ENCODE measurements at regions not wholly inside any gene's neighbourhood (a gene's known extent, or its start where the extent isn't known, plus 50 kb on each side); places are given as distances from the start of the nearest gene placed in this dataset.

DNA sequence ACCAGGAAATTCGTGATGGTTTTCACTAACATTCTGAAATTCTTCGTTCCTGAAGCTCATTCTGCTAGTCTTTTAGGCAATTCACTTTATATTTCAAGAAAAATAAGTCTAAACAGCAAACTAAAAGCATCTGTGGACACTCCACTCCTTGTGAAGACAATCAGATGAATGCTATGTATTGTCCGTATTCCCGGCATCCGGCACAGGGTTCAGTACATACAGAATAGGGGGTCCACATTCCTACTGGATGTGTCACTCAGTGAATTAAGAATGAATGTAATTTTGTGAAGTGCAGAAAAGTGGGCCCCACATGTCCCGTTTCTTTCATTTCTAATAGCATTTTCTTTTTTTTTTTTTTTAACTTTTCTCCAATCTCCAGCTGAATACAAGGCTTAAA is 241.3 kb downstream of the GRIN2B start:
- Histone ChIP-seq H3K27me3 (ENCODE audit: insufficient read depth, low read length) (no peaks in the 10 kb centered on the region), H3K79me2 (ENCODE audit: insufficient read depth, low read length) (no peaks in the 10 kb centered on the region), H4K20me1 (ENCODE audit: insufficient read depth, low read length) (no peaks in the 10 kb centered on the region), H3K36me3 (ENCODE audit: insufficient read depth, low read length) (no peaks in the 10 kb centered on the region), H3K27ac (ENCODE audit: low read depth, low read length) (no peak overlapping the region), H3K4me1 (ENCODE audit: insufficient read depth, low read length) (no peaks in the 10 kb centered on the region), H3K4me3 (ENCODE audit: insufficient read depth, low read length) (no peak overlapping the region), H3K9me3 (ENCODE audit: low read depth, low read length) (no peaks in the 10 kb centered on the region), H2AFZ (ENCODE audit: low read length) (no peak overlapping the region), H3K4me2 (ENCODE audit: insufficient read depth, low read length) (no peak overlapping the region)
- DNase-seq (ENCODE audit: insufficient read length, low spot score, missing footprints) = no peak
- TF ChIP-seq, protein P1, sequence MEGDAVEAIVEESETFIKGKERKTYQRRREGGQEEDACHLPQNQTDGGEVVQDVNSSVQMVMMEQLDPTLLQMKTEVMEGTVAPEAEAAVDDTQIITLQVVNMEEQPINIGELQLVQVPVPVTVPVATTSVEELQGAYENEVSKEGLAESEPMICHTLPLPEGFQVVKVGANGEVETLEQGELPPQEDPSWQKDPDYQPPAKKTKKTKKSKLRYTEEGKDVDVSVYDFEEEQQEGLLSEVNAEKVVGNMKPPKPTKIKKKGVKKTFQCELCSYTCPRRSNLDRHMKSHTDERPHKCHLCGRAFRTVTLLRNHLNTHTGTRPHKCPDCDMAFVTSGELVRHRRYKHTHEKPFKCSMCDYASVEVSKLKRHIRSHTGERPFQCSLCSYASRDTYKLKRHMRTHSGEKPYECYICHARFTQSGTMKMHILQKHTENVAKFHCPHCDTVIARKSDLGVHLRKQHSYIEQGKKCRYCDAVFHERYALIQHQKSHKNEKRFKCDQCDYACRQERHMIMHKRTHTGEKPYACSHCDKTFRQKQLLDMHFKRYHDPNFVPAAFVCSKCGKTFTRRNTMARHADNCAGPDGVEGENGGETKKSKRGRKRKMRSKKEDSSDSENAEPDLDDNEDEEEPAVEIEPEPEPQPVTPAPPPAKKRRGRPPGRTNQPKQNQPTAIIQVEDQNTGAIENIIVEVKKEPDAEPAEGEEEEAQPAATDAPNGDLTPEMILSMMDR (IDR thresholded peaks at IDR 0.05; ENCODE audit: extremely low read depth, low read depth, low read length) = no peak

DNA sequence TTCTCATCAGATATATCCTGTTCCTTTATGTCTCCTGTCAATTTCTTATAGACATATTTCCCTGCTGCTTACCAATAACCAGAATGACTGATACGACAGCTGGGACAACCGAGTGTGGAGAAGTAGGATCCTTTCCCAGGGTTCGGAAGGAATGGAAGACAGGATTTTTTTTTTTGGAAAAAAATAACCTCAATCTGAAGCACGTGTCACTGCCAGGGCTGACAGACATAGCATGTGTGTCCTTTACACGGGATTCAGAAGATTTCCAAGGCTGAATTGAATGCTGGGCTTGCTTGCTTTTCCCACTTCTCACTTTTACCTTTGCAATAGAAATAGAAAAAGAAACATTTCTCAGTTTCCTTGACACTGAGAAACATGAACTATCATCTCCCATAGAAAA is 245.7 kb downstream of the GRIN2B start:
- no peak overlapping the region for H2AFZ ChIP-seq (ENCODE audit: low read length)
- no peak overlapping the region for H3K4me2 ChIP-seq (ENCODE audit: insufficient read depth, low read length)
- no peaks in the 10 kb centered on the region for H3K27me3 ChIP-seq (ENCODE audit: insufficient read depth, low read length)
- H3K4me1 ChIP-seq (ENCODE audit: insufficient read depth, low read length) = no peaks in the 10 kb centered on the region
- H3K27ac ChIP-seq (ENCODE audit: low read depth, low read length) = no peak overlapping the region
- no peaks in the 10 kb centered on the region for H3K79me2 ChIP-seq (ENCODE audit: insufficient read depth, low read length)
- TF ChIP-seq, protein P1 (IDR thresholded peaks at IDR 0.05; ENCODE audit: extremely low read depth, low read depth, low read length) = no peak
- H3K36me3 ChIP-seq (ENCODE audit: insufficient read depth, low read length) = no peaks in the 10 kb centered on the region
- H4K20me1 ChIP-seq (ENCODE audit: insufficient read depth, low read length) = no peaks in the 10 kb centered on the region
- H3K4me3 ChIP-seq (ENCODE audit: insufficient read depth, low read length) = no peak overlapping the region
- no peak for DNase-seq (ENCODE audit: insufficient read length, low spot score, missing footprints)
- no peaks in the 10 kb centered on the region for H3K9me3 ChIP-seq (ENCODE audit: low read depth, low read length)

DNA sequence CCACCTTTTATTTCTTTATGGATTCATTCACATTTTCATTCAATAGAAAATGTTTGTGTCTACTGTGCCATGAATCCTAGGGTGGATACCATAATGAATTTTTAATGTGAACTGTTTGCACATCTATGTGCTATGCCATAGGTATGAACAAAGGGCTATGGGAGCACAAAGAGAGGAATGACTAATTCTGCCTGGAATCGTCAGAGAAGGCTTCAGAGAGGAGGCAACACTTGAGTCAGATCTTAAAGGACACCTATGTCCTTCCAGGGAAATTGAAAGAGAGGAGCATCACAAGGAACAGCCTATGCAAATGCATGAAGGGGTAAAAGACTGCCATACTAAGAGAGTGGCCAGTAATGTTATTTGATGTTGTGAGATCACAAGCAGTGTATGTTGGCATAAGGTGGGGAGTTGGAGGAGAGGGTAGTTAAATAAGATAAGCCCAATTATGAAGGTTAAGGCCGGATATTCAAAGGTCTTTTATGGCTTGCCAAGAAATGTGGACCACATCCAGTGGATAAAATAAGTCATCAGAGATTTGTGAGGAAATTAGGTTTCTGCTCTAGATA is 246.7 kb downstream of the GRIN2B start:
- H4K20me1 ChIP-seq (ENCODE audit: insufficient read depth, low read length) = no peaks in the 10 kb centered on the region
- H3K36me3 ChIP-seq (ENCODE audit: insufficient read depth, low read length) = no peaks in the 10 kb centered on the region
- no peaks in the 10 kb centered on the region for H3K27me3 ChIP-seq (ENCODE audit: insufficient read depth, low read length)
- no peak overlapping the region for H2AFZ ChIP-seq (ENCODE audit: low read length)
- H3K4me2 ChIP-seq (ENCODE audit: insufficient read depth, low read length) = no peak overlapping the region
- H3K9me3 ChIP-seq (ENCODE audit: low read depth, low read length) = no peaks in the 10 kb centered on the region
- TF ChIP-seq, protein P1 (IDR thresholded peaks at IDR 0.05; ENCODE audit: extremely low read depth, low read depth, low read length) = no peak
- no peak overlapping the region for H3K27ac ChIP-seq (ENCODE audit: low read depth, low read length)
- DNase-seq (ENCODE audit: insufficient read length, low spot score, missing footprints) = no peak
- H3K79me2 ChIP-seq (ENCODE audit: insufficient read depth, low read length) = no peaks in the 10 kb centered on the region
- H3K4me1 ChIP-seq (ENCODE audit: insufficient read depth, low read length) = no peaks in the 10 kb centered on the region
- no peak overlapping the region for H3K4me3 ChIP-seq (ENCODE audit: insufficient read depth, low read length)

DNA sequence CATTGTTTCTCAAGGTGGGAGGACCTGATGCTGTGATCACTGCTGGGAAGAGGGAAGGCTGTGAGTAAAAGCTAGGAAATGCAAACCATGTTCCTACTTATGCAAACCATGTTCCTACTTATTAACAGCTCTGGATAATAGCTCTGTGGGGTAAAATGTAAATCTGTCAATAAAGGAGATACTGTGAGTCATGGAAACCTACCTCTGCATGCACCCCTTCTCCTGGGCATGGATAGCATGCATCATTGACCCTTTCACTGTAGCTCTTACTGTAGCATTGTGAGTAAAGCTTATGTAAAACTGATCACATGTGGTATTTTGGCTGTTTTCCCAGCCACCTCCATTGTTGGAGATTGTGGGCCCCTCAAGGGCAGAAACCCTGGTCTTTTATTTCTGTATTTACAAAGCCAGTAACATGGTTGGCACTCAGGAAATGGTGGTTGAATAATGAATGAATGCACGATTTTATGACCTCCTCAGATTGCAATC is 253.7 kb downstream of the GRIN2B start:
- no peaks in the 10 kb centered on the region for H4K20me1 ChIP-seq (ENCODE audit: insufficient read depth, low read length)
- no peaks in the 10 kb centered on the region for H3K9me3 ChIP-seq (ENCODE audit: low read depth, low read length)
- DNase-seq (ENCODE audit: insufficient read length, low spot score, missing footprints) = no peak
- H3K27ac ChIP-seq (ENCODE audit: low read depth, low read length) = no peak overlapping the region
- no peaks in the 10 kb centered on the region for H3K36me3 ChIP-seq (ENCODE audit: insufficient read depth, low read length)
- no peak overlapping the region for H3K4me2 ChIP-seq (ENCODE audit: insufficient read depth, low read length)
- TF ChIP-seq, protein P1 (IDR thresholded peaks at IDR 0.05; ENCODE audit: extremely low read depth, low read depth, low read length) = no peak
- no peak overlapping the region for H3K4me3 ChIP-seq (ENCODE audit: insufficient read depth, low read length)
- H2AFZ ChIP-seq (ENCODE audit: low read length) = no peak overlapping the region
- H3K4me1 ChIP-seq (ENCODE audit: insufficient read depth, low read length) = no peaks in the 10 kb centered on the region
- H3K79me2 ChIP-seq (ENCODE audit: insufficient read depth, low read length) = no peaks in the 10 kb centered on the region
- no peaks in the 10 kb centered on the region for H3K27me3 ChIP-seq (ENCODE audit: insufficient read depth, low read length)

Data from osteoblast (primary cell).